Vagina (tissue), 2 donors: ENCODE measurements at regions not wholly inside any gene's neighbourhood (a gene's known extent, or its start where the extent isn't known, plus 50 kb on each side); places are given as distances from the start of the nearest gene placed in this dataset.

ENCODE experiments used
- DNase-seq, 2 donors: peaks; one replicate each; pipeline ENCODE4 v3.0.0-alpha.2; 2017; ENCODE audit errors: extremely low spot score in 2 of 2
- H3K27ac ChIP-seq: fragments of 200-600 bp; sonication (generic); one replicate; pipeline ENCODE4 v1.5.1; 2019
- H3K27me3 ChIP-seq: fragments of 200-600 bp; sonication (generic); one replicate; pipeline ENCODE4 v1.5.1; 2019
- H3K36me3 ChIP-seq, 2 donors: fragments of 200-600 bp; sonication (generic); one replicate each; pipeline ENCODE4 v1.5.1; 2017 to 2019
- H3K4me1 ChIP-seq: fragments of 200-600 bp; sonication (generic); one replicate; pipeline ENCODE4 v1.5.1; 2019
- H3K4me3 ChIP-seq, 2 donors: fragments of 200-600 bp; sonication (generic); 1 replicate in 1 of 2; 2 replicates in 1 of 2; pipeline ENCODE4 v1.5.1; 2016 to 2019
- H3K9me3 ChIP-seq: fragments of 200-600 bp; sonication (generic); one replicate; pipeline ENCODE4 v1.5.1; 2019
- POLR2A ChIP-seq, 2 donors: fragments of 450-650 bp; IDR thresholded peaks; one replicate each; pipeline ENCODE4 v1.6.1; 2017; ENCODE audit warnings: antibody characterized with exemption in 2 of 2, mild to moderate bottlenecking in 2 of 2, moderate library complexity in 2 of 2
- POLR2AphosphoS5 ChIP-seq, 2 donors: sonication (generic); formaldehyde crosslinking; IDR thresholded peaks; one replicate each; pipeline ENCODE4 v1.9.0; 2017; ENCODE audit warnings: antibody characterized with exemption in 2 of 2, mild to moderate bottlenecking in 2 of 2, low read depth in 1 of 2; ENCODE audit not compliant: insufficient read depth in 1 of 2
- intact Hi-C: fragments of 100-400 bp; cut with DNase I; formaldehyde crosslinking; loops from one replicate; pipeline ENCODE4 v1.15.1; 2023
- TF ChIP-seq, protein P1 (sequence below), 3 experiments: fragments of 450-650 bp in 2 of 3; fragments of 200-600 bp in 1 of 3; sonication (generic) in 1 of 3; IDR thresholded peaks; one replicate each; pipeline ENCODE4 v1.5.1; 2017 to 2019; ENCODE audit warnings: antibody characterized with exemption in 3 of 3, mild to moderate bottlenecking in 2 of 3, moderate library complexity in 2 of 3

DNA sequence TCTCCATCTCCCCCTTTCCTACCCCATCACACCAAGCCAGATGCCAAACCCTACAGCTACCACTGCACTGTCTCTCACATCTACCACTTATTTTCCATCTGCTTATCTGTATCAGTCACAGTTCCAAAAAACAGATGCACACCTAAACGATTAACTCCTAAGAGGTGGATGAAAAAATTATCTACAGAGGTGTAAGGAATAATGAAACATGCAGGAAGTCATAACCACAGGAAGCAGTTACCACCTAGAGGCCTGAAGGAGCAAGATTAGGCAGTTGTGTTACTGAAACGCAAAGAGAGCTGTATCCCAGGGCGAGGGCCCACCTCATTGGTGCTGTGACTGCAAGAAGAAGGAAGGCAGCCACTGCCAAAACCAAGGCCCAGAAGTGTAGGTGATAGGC, 87.8 kb upstream of the FAM241A start:
- H3K27me3 ChIP-seq, result no peaks in the 10 kb centered on the region
- H3K36me3 ChIP-seq, result no peaks in the 10 kb centered on the region
- H3K4me1 ChIP-seq, result peaks cover 8% of the 10 kb centered on the region
- no peaks in the 10 kb centered on the region for H3K9me3 ChIP-seq
- no peak for DNase-seq
- TF ChIP-seq POLR2AphosphoS5 (IDR thresholded peaks at IDR 0.05; ENCODE audit: insufficient read depth in 1 of 2, low read depth in 1 of 2) (no peak), POLR2A (IDR thresholded peaks at IDR 0.05) (no peak)
- TF ChIP-seq, protein P1, sequence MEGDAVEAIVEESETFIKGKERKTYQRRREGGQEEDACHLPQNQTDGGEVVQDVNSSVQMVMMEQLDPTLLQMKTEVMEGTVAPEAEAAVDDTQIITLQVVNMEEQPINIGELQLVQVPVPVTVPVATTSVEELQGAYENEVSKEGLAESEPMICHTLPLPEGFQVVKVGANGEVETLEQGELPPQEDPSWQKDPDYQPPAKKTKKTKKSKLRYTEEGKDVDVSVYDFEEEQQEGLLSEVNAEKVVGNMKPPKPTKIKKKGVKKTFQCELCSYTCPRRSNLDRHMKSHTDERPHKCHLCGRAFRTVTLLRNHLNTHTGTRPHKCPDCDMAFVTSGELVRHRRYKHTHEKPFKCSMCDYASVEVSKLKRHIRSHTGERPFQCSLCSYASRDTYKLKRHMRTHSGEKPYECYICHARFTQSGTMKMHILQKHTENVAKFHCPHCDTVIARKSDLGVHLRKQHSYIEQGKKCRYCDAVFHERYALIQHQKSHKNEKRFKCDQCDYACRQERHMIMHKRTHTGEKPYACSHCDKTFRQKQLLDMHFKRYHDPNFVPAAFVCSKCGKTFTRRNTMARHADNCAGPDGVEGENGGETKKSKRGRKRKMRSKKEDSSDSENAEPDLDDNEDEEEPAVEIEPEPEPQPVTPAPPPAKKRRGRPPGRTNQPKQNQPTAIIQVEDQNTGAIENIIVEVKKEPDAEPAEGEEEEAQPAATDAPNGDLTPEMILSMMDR (IDR thresholded peaks at IDR 0.05), result no peak
- no peak overlapping the region for H3K27ac ChIP-seq
- H3K4me3 ChIP-seq, result no peak overlapping the region
- intact Hi-C loops, result no loop called here

DNA sequence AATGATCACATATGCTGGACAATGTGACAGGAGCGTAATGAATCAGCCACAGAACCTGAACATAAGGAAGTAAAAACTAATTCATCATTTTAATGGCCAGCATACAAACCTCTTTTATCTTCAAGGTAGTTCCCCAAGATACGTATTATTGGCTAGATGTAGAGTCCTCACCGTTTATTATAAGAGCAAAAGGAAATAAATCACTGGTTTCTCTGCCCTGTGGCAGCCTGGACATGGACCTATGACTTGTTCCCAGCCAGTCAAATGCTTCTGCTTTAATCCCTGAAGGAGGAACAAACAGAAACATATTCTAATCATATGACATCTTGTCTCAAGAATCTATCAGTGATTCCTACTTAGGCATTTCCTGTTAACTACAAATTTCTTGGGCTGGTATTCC, 86.8 kb upstream of the FAM241A start:
- H3K36me3 ChIP-seq, result no peaks in the 10 kb centered on the region
- no peaks in the 10 kb centered on the region for H3K27me3 ChIP-seq
- no peak for DNase-seq
- intact Hi-C loops, result no loop called here
- no peaks in the 10 kb centered on the region for H3K9me3 ChIP-seq
- no peak overlapping the region for H3K4me3 ChIP-seq
- peaks cover 8% of the 10 kb centered on the region for H3K4me1 ChIP-seq
- H3K27ac ChIP-seq, result no peak overlapping the region
- no peak for TF ChIP-seq POLR2AphosphoS5 (IDR thresholded peaks at IDR 0.05; ENCODE audit: insufficient read depth in 1 of 2, low read depth in 1 of 2)
- TF ChIP-seq, protein P1 (IDR thresholded peaks at IDR 0.05), result no peak
- TF ChIP-seq POLR2A (IDR thresholded peaks at IDR 0.05), result no peak

DNA sequence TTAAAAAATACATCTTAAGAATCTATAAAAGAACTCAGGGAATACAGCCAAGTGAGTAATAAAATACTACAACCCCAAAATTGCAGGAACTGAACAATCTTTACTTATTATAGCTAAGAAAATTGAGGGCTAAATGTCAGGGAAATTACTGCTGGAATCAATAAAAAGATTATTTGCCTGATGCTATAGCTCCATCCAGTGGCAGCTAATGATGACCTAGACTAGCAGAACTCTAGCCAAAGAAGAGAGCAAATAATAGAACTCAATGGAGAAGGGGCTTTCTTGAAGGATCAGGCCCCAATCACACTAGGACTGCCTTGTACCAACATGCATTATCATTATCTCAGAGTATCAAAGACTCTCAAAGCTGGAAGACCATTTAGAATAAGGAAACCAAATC, 85.0 kb upstream of the FAM241A start:
- intact Hi-C loops, result no loop called here
- TF ChIP-seq, protein P1 (IDR thresholded peaks at IDR 0.05), result no peak
- TF ChIP-seq POLR2A (IDR thresholded peaks at IDR 0.05) (no peak), POLR2AphosphoS5 (IDR thresholded peaks at IDR 0.05; ENCODE audit: insufficient read depth in 1 of 2, low read depth in 1 of 2) (no peak)
- Histone ChIP-seq H3K36me3 (no peaks in the 10 kb centered on the region), H3K9me3 (no peaks in the 10 kb centered on the region), H3K27me3 (no peaks in the 10 kb centered on the region), H3K4me3 (no peak overlapping the region), H3K27ac (no peak overlapping the region), H3K4me1 (no peaks in the 10 kb centered on the region)
- no peak for DNase-seq

DNA sequence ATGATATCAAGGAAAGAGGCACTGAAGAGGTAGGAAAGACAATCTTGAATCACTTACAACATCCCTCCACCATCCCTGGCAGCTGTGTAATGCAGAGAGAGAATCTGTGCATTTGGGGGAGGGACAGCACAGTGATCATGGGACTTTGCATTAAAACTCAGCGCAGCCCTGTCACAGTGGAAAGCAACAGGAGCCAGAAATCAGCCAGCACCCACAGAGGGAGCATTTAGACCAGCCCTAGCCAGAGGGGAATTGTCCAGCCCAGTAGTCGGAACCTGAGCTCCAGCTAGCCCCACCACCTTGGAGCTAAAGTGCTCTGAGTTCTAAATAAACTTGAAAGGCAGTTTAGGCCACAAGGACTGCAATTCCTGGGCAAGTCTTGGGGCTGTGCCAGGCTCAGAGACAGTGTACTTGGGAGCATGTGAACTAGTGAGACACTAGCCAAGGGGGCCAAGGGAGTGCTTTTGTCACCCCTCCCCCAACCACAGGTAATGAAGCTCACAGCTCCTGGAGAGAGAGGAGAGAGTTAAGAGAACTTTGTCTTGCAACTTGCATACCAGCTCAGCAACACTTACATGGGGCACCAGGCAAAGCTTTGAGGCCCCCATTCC, 83.9 kb upstream of the FAM241A start:
- H3K4me3 ChIP-seq, result no peak overlapping the region
- no peaks in the 10 kb centered on the region for H3K4me1 ChIP-seq
- no peaks in the 10 kb centered on the region for H3K36me3 ChIP-seq
- intact Hi-C loops, result no loop called here
- H3K27me3 ChIP-seq, result no peaks in the 10 kb centered on the region
- DNase-seq, result no peak
- TF ChIP-seq POLR2AphosphoS5 (IDR thresholded peaks at IDR 0.05; ENCODE audit: insufficient read depth in 1 of 2, low read depth in 1 of 2) (no peak), POLR2A (IDR thresholded peaks at IDR 0.05) (no peak)
- TF ChIP-seq, protein P1 (IDR thresholded peaks at IDR 0.05), result no peak
- H3K9me3 ChIP-seq, result no peaks in the 10 kb centered on the region
- no peak overlapping the region for H3K27ac ChIP-seq

DNA sequence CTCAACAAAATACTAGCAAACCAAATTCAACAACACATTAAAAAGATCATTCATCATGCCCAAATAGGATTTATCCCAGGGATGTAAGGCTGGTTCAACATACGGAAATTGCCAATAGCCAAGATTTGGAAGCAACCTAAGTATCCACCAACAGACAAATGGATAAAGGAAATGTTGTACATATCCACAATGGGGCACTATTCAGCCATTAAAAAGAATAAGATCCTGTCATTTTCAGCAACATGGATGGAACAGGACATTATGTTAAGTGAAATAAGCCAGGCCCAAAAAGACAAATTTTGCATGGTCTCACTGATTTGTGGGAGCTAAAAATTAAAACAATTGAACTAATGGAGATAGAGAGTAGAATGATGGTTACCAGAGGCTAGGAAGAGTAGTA, 82.0 kb upstream of the FAM241A start:
- DNase-seq, result no peak
- Histone ChIP-seq H3K27ac (no peak overlapping the region), H3K36me3 (no peaks in the 10 kb centered on the region), H3K4me1 (no peaks in the 10 kb centered on the region), H3K27me3 (no peaks in the 10 kb centered on the region), H3K9me3 (no peaks in the 10 kb centered on the region), H3K4me3 (no peak overlapping the region)
- TF ChIP-seq, protein P1 (IDR thresholded peaks at IDR 0.05), result no peak
- TF ChIP-seq POLR2AphosphoS5 (IDR thresholded peaks at IDR 0.05; ENCODE audit: insufficient read depth in 1 of 2, low read depth in 1 of 2) (no peak), POLR2A (IDR thresholded peaks at IDR 0.05) (no peak)
- intact Hi-C loops, result no loop called here
